Astrocyte (in vitro differentiated cells and primary cell): ENCODE measurements at regions not wholly inside any gene's neighbourhood (a gene's known extent, or its start where the extent isn't known, plus 50 kb on each side); places are given as distances from the start of the nearest gene placed in this dataset.

ENCODE experiments used
- DNase-seq: peaks from one replicate; pipeline ENCODE4 v3.0.0-alpha.2; 2010; ENCODE audit warnings: low read depth
- FAIRE-seq: peaks from 2 replicates; lab custom pipeline; 2011; peaks lifted over from hg19 to GRCh38; lab: Jason Lieb, UNC
- H2AFZ ChIP-seq: 2 replicates; pipeline ENCODE4 v1.6.0; 2012; ENCODE audit warnings: low read depth, low read length, inconsistent platforms
- H3K27ac ChIP-seq: 2 replicates; pipeline ENCODE4 v1.5.1; 2011; ENCODE audit warnings: low read depth, low read length, inconsistent platforms
- H3K27me3 ChIP-seq: 2 replicates; pipeline ENCODE4 v1.6.0; 2011; ENCODE audit warnings: low read length, inconsistent platforms; ENCODE audit not compliant: insufficient read depth
- H3K36me3 ChIP-seq: 2 replicates; pipeline ENCODE4 v1.5.1; 2011; ENCODE audit warnings: low read length, inconsistent platforms; ENCODE audit not compliant: insufficient read depth
- H3K4me1 ChIP-seq: 2 replicates; pipeline ENCODE4 v1.5.1; 2011; ENCODE audit warnings: low read length, inconsistent platforms; ENCODE audit not compliant: insufficient read depth
- H3K4me2 ChIP-seq: 2 replicates; pipeline ENCODE4 v1.6.0; 2012; ENCODE audit warnings: low read length, inconsistent platforms
- H3K4me3 ChIP-seq: 2 replicates; pipeline ENCODE4 v1.5.1; 2011; ENCODE audit warnings: low read depth, mild to moderate bottlenecking, low read length, inconsistent platforms; ENCODE audit not compliant: insufficient read depth
- H3K79me2 ChIP-seq: 2 replicates; pipeline ENCODE4 v1.6.0; 2012; ENCODE audit warnings: mild to moderate bottlenecking, low read length, inconsistent platforms; ENCODE audit not compliant: insufficient read depth
- H3K9ac ChIP-seq: 2 replicates; pipeline ENCODE4 v1.6.0; 2012; ENCODE audit warnings: mild to moderate bottlenecking, low read length, inconsistent platforms
- H3K9me3 ChIP-seq: 2 replicates; pipeline ENCODE4 v1.5.1; 2012; ENCODE audit warnings: low read depth, mild to moderate bottlenecking, low read length, inconsistent platforms; ENCODE audit not compliant: insufficient read depth
- H4K20me1 ChIP-seq: 2 replicates; pipeline ENCODE4 v1.6.0; 2012; ENCODE audit warnings: low read length, inconsistent platforms; ENCODE audit not compliant: insufficient read depth
- H3K27ac Mint-ChIP-seq: one replicate; pipeline ENCODE4 v1.8.0; 2021; ENCODE audit warnings: mild to moderate bottlenecking, mixed read lengths; ENCODE audit not compliant: unreplicated experiment
- H3K27me3 Mint-ChIP-seq: one replicate; pipeline ENCODE4 v1.8.0; 2021; ENCODE audit warnings: low read depth, mixed read lengths; ENCODE audit not compliant: unreplicated experiment
- H3K36me3 Mint-ChIP-seq: one replicate; pipeline ENCODE4 v1.8.0; 2021; ENCODE audit warnings: low read depth, mixed read lengths; ENCODE audit not compliant: unreplicated experiment
- H3K4me1 Mint-ChIP-seq: one replicate; pipeline ENCODE4 v1.8.0; 2021; ENCODE audit warnings: low read depth, mixed read lengths; ENCODE audit not compliant: unreplicated experiment
- H3K4me3 Mint-ChIP-seq: one replicate; pipeline ENCODE4 v1.8.0; 2021; ENCODE audit warnings: mild to moderate bottlenecking, moderate library complexity, mixed read lengths; ENCODE audit not compliant: unreplicated experiment
- H3K9me3 Mint-ChIP-seq: one replicate; pipeline ENCODE4 v1.8.0; 2021; ENCODE audit warnings: mild to moderate bottlenecking, mixed read lengths; ENCODE audit not compliant: unreplicated experiment
- EZH2 ChIP-seq: IDR thresholded peaks from 2 replicates; pipeline ENCODE4 v1.6.1; 2012; ENCODE audit warnings: mild to moderate bottlenecking, low read length, inconsistent platforms; ENCODE audit not compliant: insufficient read depth
- TF ChIP-seq, protein P1 (sequence below): IDR thresholded peaks from 2 replicates; pipeline ENCODE4 v1.5.1; 2011; ENCODE audit warnings: low read depth, mild to moderate bottlenecking, inconsistent platforms, low read length, moderate library complexity; ENCODE audit not compliant: insufficient read depth

GRCh38 chr2:60273836-60274235 is 279.6 kb downstream of the BCL11A start:
- no peaks in the 10 kb centered on the region for H3K4me1 Mint-ChIP-seq
- no peak overlapping the region for H3K27ac Mint-ChIP-seq
- Histone ChIP-seq H3K27me3 (no peaks in the 10 kb centered on the region), H3K9me3 (peaks cover 7% of the 10 kb centered on the region), H3K4me3 (no peak overlapping the region), H2AFZ (no peak overlapping the region), H3K9ac (no peak overlapping the region), H3K27ac (no peak overlapping the region), H3K36me3 (no peaks in the 10 kb centered on the region), H3K4me1 (no peaks in the 10 kb centered on the region), H4K20me1 (no peaks in the 10 kb centered on the region), H3K79me2 (no peaks in the 10 kb centered on the region), H3K4me2 (no peak overlapping the region)
- TF ChIP-seq EZH2, result no peak
- TF ChIP-seq, protein P1, sequence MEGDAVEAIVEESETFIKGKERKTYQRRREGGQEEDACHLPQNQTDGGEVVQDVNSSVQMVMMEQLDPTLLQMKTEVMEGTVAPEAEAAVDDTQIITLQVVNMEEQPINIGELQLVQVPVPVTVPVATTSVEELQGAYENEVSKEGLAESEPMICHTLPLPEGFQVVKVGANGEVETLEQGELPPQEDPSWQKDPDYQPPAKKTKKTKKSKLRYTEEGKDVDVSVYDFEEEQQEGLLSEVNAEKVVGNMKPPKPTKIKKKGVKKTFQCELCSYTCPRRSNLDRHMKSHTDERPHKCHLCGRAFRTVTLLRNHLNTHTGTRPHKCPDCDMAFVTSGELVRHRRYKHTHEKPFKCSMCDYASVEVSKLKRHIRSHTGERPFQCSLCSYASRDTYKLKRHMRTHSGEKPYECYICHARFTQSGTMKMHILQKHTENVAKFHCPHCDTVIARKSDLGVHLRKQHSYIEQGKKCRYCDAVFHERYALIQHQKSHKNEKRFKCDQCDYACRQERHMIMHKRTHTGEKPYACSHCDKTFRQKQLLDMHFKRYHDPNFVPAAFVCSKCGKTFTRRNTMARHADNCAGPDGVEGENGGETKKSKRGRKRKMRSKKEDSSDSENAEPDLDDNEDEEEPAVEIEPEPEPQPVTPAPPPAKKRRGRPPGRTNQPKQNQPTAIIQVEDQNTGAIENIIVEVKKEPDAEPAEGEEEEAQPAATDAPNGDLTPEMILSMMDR, result no peak
- FAIRE-seq (no peak), DNase-seq (no peak)
- peaks cover 3% of the 10 kb centered on the region for H3K9me3 Mint-ChIP-seq
- H3K4me3 Mint-ChIP-seq, result no peak overlapping the region
- H3K36me3 Mint-ChIP-seq, result no peaks in the 10 kb centered on the region
- H3K27me3 Mint-ChIP-seq, result peaks cover 4% of the 10 kb centered on the region

- Histone ChIP-seq H3K79me2 (no peaks in the 10 kb centered on the region), H3K4me1 (no peaks in the 10 kb centered on the region), H3K4me2 (no peak overlapping the region), H3K4me3 (no peak overlapping the region), H2AFZ (no peak overlapping the region), H4K20me1 (no peaks in the 10 kb centered on the region), H3K36me3 (no peaks in the 10 kb centered on the region), H3K9ac (no peak overlapping the region), H3K27me3 (no peaks in the 10 kb centered on the region), H3K27ac (no peak overlapping the region), H3K9me3 (peaks cover 7% of the 10 kb centered on the region)
- peaks cover 3% of the 10 kb centered on the region for H3K9me3 Mint-ChIP-seq
- no peak overlapping the region for H3K4me3 Mint-ChIP-seq
- FAIRE-seq (no peak), DNase-seq (no peak)
- TF ChIP-seq, protein P1, result no peak
- no peak for TF ChIP-seq EZH2
- no peaks in the 10 kb centered on the region for H3K4me1 Mint-ChIP-seq
- H3K36me3 Mint-ChIP-seq, result no peaks in the 10 kb centered on the region
- peaks cover 4% of the 10 kb centered on the region for H3K27me3 Mint-ChIP-seq
- H3K27ac Mint-ChIP-seq, result no peak overlapping the region
Measured at GRCh38 chr2:60271713-60272112, 281.7 kb downstream of the BCL11A start.

- no peaks in the 10 kb centered on the region for H3K4me1 Mint-ChIP-seq
- Histone ChIP-seq H3K27me3 (no peaks in the 10 kb centered on the region), H3K79me2 (no peaks in the 10 kb centered on the region), H3K4me3 (no peak overlapping the region), H3K4me2 (no peak overlapping the region), H3K36me3 (no peaks in the 10 kb centered on the region), H3K9me3 (peaks cover 7% of the 10 kb centered on the region), H3K9ac (no peak overlapping the region), H3K4me1 (no peaks in the 10 kb centered on the region), H4K20me1 (no peaks in the 10 kb centered on the region), H3K27ac (no peak overlapping the region), H2AFZ (no peak overlapping the region)
- H3K27me3 Mint-ChIP-seq, result peaks cover 4% of the 10 kb centered on the region
- no peaks in the 10 kb centered on the region for H3K36me3 Mint-ChIP-seq
- H3K27ac Mint-ChIP-seq, result no peak overlapping the region
- FAIRE-seq (no peak), DNase-seq (no peak)
- TF ChIP-seq, protein P1, result no peak
- no peak for TF ChIP-seq EZH2
- H3K9me3 Mint-ChIP-seq, result peaks cover 3% of the 10 kb centered on the region
- no peak overlapping the region for H3K4me3 Mint-ChIP-seq
Measured at GRCh38 chr2:60271131-60271530, 282.3 kb downstream of the BCL11A start.
